Caco-2 (cell line): ENCODE measurements at regions not wholly inside any gene's neighbourhood (a gene's known extent, or its start where the extent isn't known, plus 50 kb on each side); places are given as distances from the start of the nearest gene placed in this dataset.

Source experiments
- BruUV-seq: library from RNA; stranded (reverse); fragments of 400-500 nt; replicated peaks from 2 replicates; lab custom pipeline; 2021; lab: Mats Ljungman, UMichigan
- CTCF ChIA-PET: fragments of 300-600 bp; sonication (Branson Sonifier 250); formaldehyde crosslinking; loops from one replicate; lab custom pipeline; 2022; ENCODE audit warnings: antibody characterized with exemption; lab: Charles Lee
- POLR2A ChIA-PET: fragments of 300-600 bp; sonication (Branson Sonifier 250); formaldehyde crosslinking; loops from one replicate; lab custom pipeline; 2022; ENCODE audit warnings: antibody characterized with exemption; lab: Charles Lee
- DNase-seq, 2 experiments: peaks; one replicate each; pipeline versions ENCODE4 v3.0.0 to v3.0.0-alpha.2; 2020 to 2022
- H3K27me3 ChIP-seq: replicated peaks from 2 replicates; pipeline ENCODE4 v1.6.0; 2011; ENCODE audit warnings: low read length; ENCODE audit not compliant: control insufficient read depth, insufficient read depth
- H3K36me3 ChIP-seq: 2 replicates; pipeline ENCODE4 v1.5.1; 2011; ENCODE audit warnings: low read length; ENCODE audit not compliant: control insufficient read depth, insufficient read depth
- H3K4me1 ChIP-seq: fragments of 250-450 bp; sonication (Bioruptor Pico); 2 replicates; pipeline ENCODE4 v1.5.1; 2020; ENCODE audit warnings: mild to moderate bottlenecking
- H3K4me3 ChIP-seq: 2 replicates; pipeline ENCODE4 v1.5.1; 2011; ENCODE audit warnings: low read depth, mild to moderate bottlenecking, control low read depth, low read length
- H3K9me3 ChIP-seq: fragments of 250-450 bp; sonication (Bioruptor Pico); 2 replicates; pipeline ENCODE4 v1.5.1; 2020; ENCODE audit warnings: mild to moderate bottlenecking, moderate library complexity
- H3K27ac Mint-ChIP-seq: one replicate; pipeline ENCODE4 v1.8.0; 2022; ENCODE audit warnings: mixed read lengths; ENCODE audit not compliant: unreplicated experiment
- H3K27me3 Mint-ChIP-seq: one replicate; pipeline ENCODE4 v1.8.0; 2022; ENCODE audit warnings: mixed read lengths; ENCODE audit not compliant: insufficient read depth, unreplicated experiment
- H3K36me3 Mint-ChIP-seq: one replicate; pipeline ENCODE4 v1.8.0; 2022; ENCODE audit warnings: mild to moderate bottlenecking, mixed read lengths; ENCODE audit not compliant: insufficient read depth, unreplicated experiment
- H3K4me1 Mint-ChIP-seq: one replicate; pipeline ENCODE4 v1.8.0; 2022; ENCODE audit warnings: low read depth, mixed read lengths; ENCODE audit not compliant: unreplicated experiment
- H3K4me3 Mint-ChIP-seq: one replicate; pipeline ENCODE4 v1.8.0; 2022; ENCODE audit warnings: mild to moderate bottlenecking, moderate library complexity, mixed read lengths; ENCODE audit not compliant: unreplicated experiment
- H3K9me3 Mint-ChIP-seq: one replicate; pipeline ENCODE4 v1.8.0; 2022; ENCODE audit warnings: mixed read lengths; ENCODE audit not compliant: unreplicated experiment
- CTCF ChIP-seq, 2 experiments: fragments of 200-600 bp in 1 of 2; IDR thresholded peaks; 1 replicate in 1 of 2; 2 replicates in 1 of 2; pipeline versions ENCODE4 v1.5.1 to v1.8.0; 2011 to 2022; ENCODE audit warnings: antibody characterized with exemption in 1 of 2, control low read depth in 1 of 2, inconsistent platforms in 1 of 2, low read depth in 1 of 2, low read length in 1 of 2, mild to moderate bottlenecking in 1 of 2, moderate library complexity in 1 of 2; ENCODE audit not compliant: insufficient read depth in 1 of 2, severe bottlenecking in 1 of 2, unreplicated experiment in 1 of 2
- intact Hi-C: fragments of 100-400 bp; cut with micrococcal nuclease; formaldehyde crosslinking; loops from one replicate; pipeline ENCODE4 v1.10.0; 2022; ENCODE audit not compliant: unreplicated experiment

GRCh38 chr1:61588736-61589672 is 135.9 kb downstream of the TM2D1 start:
- H3K4me3 ChIP-seq, result no peak overlapping the region
- Mint-ChIP-seq H3K4me1 (peaks cover 7% of the 10 kb centered on the region), H3K27me3 (no peaks in the 10 kb centered on the region), H3K27ac (no peak overlapping the region), H3K36me3 (no peaks in the 10 kb centered on the region), H3K9me3 (no peaks in the 10 kb centered on the region), H3K4me3 (no peak overlapping the region)
- intact Hi-C loops, result loop anchor here (2.0 kb wide), 1 partner anchor 610 kb away; no protein-coding TSS in a partner anchor
- peak; percentile 71 to 79 for TF ChIP-seq CTCF (IDR thresholded peaks at IDR 0.05; ENCODE audit: insufficient read depth in 1 of 2, low read depth in 1 of 2, low read length in 1 of 2, severe bottlenecking in 1 of 2, unreplicated experiment in 1 of 2)
- DNase-seq, result peak; percentile 61 to 66
- no peaks in the 10 kb centered on the region for H3K27me3 ChIP-seq
- POLR2A ChIA-PET, result no interaction called here
- no peaks in the 10 kb centered on the region for H3K36me3 ChIP-seq
- H3K4me1 ChIP-seq, result peaks cover 3% of the 10 kb centered on the region; the same call in 1 of the 2 replicates
- no peaks in the 10 kb centered on the region for H3K9me3 ChIP-seq
- CTCF ChIA-PET, result interaction anchor here (0.6 to 1.1 kb wide), 6 partner anchors 30 to 610 kb away, joined by 3 to 5 read pairs (median 4); no protein-coding TSS in a partner anchor
- BruUV-seq, result no TSS peak

GRCh38 chr1:61585714-61586113 is 139.2 kb downstream of the TM2D1 start:
- Histone ChIP-seq H3K4me3 (no peak overlapping the region), H3K36me3 (no peaks in the 10 kb centered on the region), H3K4me1 (peaks cover 3% of the 10 kb centered on the region; the same call in 1 of the 2 replicates), H3K27me3 (no peaks in the 10 kb centered on the region), H3K9me3 (no peaks in the 10 kb centered on the region)
- no peak for DNase-seq
- CTCF ChIA-PET, result no interaction called here
- no peaks in the 10 kb centered on the region for H3K9me3 Mint-ChIP-seq
- H3K27ac Mint-ChIP-seq, result no peak overlapping the region
- H3K4me1 Mint-ChIP-seq, result peaks cover 7% of the 10 kb centered on the region
- intact Hi-C loops, result no loop called here
- no peaks in the 10 kb centered on the region for H3K27me3 Mint-ChIP-seq
- no TSS peak for BruUV-seq
- POLR2A ChIA-PET, result no interaction called here
- H3K4me3 Mint-ChIP-seq, result no peak overlapping the region
- no peak for TF ChIP-seq CTCF (IDR thresholded peaks at IDR 0.05; ENCODE audit: insufficient read depth in 1 of 2, low read depth in 1 of 2, low read length in 1 of 2, severe bottlenecking in 1 of 2, unreplicated experiment in 1 of 2)
- H3K36me3 Mint-ChIP-seq, result no peaks in the 10 kb centered on the region

- H3K36me3 ChIP-seq, result no peaks in the 10 kb centered on the region
- Mint-ChIP-seq H3K4me3 (no peak overlapping the region), H3K4me1 (peaks cover 2% of the 10 kb centered on the region), H3K9me3 (no peaks in the 10 kb centered on the region), H3K27ac (no peak overlapping the region), H3K36me3 (no peaks in the 10 kb centered on the region), H3K27me3 (no peaks in the 10 kb centered on the region)
- no peaks in the 10 kb centered on the region for H3K9me3 ChIP-seq
- H3K4me3 ChIP-seq, result no peak overlapping the region
- intact Hi-C loops, result no loop called here
- H3K27me3 ChIP-seq, result no peaks in the 10 kb centered on the region
- no peak for DNase-seq
- no peaks in the 10 kb centered on the region for H3K4me1 ChIP-seq
- CTCF ChIA-PET, result interaction anchor here (0.6 kb wide), 1 partner anchor 722 kb away, joined by 6 read pairs; no protein-coding TSS in a partner anchor
- no TSS peak for BruUV-seq
- POLR2A ChIA-PET, result no interaction called here
- no peak for TF ChIP-seq CTCF (IDR thresholded peaks at IDR 0.05; ENCODE audit: insufficient read depth in 1 of 2, low read depth in 1 of 2, low read length in 1 of 2, severe bottlenecking in 1 of 2, unreplicated experiment in 1 of 2)
Measured at GRCh38 chr1:61583703-61584102, 141.2 kb downstream of the TM2D1 start.
